ENCODE measurements at regions not wholly inside any gene's neighbourhood (a gene's known extent, or its start where the extent isn't known, plus 50 kb on each side); places are given as distances from the start of the nearest gene placed in this dataset.

DNA sequence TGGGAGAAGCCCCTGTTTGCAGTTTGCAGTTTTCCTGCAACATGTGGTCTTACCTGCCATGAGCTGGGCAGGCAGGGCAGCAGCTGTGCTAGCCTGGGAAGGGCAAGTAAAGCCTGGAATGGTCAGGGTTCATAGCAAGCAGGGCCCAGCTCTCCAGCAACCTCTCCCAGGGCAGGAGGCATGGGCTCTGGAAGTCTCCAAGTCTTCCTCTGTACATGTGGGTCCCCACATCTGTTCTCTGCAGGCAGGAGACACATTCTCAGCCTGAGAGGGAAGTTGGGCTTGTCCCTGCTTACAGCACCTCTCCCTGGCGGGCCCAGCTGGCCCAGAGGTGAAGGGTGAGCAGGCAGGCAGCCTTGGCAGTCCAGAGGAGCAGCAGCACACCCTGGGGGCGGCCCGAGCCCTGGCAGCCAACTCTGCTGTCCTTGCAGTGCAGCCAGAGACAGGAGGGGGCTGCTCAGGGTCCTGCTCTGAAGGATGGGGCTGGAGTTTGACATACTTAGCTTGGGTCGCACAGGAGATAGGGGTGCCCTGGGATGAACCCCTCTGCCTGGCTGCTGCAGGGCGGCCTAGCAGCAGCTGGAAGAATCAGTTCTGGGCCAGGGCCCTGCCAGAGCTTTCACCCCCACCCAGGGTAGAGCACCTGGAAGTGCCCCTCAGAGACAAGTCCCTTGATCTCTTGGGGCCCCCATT lies 176.0 kb downstream of the MRPL14 start:
- no peak for DNase-seq (ENCODE audit: low spot score)
- Mint-ChIP-seq H3K27ac (ENCODE audit: unreplicated experiment) (no peak overlapping the region), H3K4me3 (ENCODE audit: unreplicated experiment) (no peak overlapping the region)

GRCh38 chr6:43950731-43951062 lies 176.6 kb downstream of the MRPL14 start:
- no peak overlapping the region for H3K27ac Mint-ChIP-seq (ENCODE audit: unreplicated experiment)
- peaks cover 2% of the 10 kb centered on the region for H3K27me3 Mint-ChIP-seq (ENCODE audit: low read depth)
- H3K4me1 Mint-ChIP-seq (ENCODE audit: low read depth), result peaks cover 17% of the 10 kb centered on the region
- DNase-seq (ENCODE audit: low spot score), result no peak
- peaks cover 6% of the 10 kb centered on the region for H3K9me3 Mint-ChIP-seq (ENCODE audit: low read depth)
- no peak overlapping the region for H3K4me3 Mint-ChIP-seq (ENCODE audit: unreplicated experiment)
- no peak for TF ChIP-seq CTCF (IDR thresholded peaks at IDR 0.05)
- H3K36me3 Mint-ChIP-seq (ENCODE audit: low read depth), result peaks cover 1% of the 10 kb centered on the region

More for the DNA sequence above, 176.0 kb downstream of the MRPL14 start:
- peak; percentile 73 for TF ChIP-seq CTCF (IDR thresholded peaks at IDR 0.05)
- peaks cover 2% of the 10 kb centered on the region for H3K36me3 Mint-ChIP-seq (ENCODE audit: low read depth)
- peaks cover 7% of the 10 kb centered on the region for H3K9me3 Mint-ChIP-seq (ENCODE audit: low read depth)
- H3K27me3 Mint-ChIP-seq (ENCODE audit: low read depth), result peaks cover 2% of the 10 kb centered on the region
- peaks cover 17% of the 10 kb centered on the region for H3K4me1 Mint-ChIP-seq (ENCODE audit: low read depth)

DNA sequence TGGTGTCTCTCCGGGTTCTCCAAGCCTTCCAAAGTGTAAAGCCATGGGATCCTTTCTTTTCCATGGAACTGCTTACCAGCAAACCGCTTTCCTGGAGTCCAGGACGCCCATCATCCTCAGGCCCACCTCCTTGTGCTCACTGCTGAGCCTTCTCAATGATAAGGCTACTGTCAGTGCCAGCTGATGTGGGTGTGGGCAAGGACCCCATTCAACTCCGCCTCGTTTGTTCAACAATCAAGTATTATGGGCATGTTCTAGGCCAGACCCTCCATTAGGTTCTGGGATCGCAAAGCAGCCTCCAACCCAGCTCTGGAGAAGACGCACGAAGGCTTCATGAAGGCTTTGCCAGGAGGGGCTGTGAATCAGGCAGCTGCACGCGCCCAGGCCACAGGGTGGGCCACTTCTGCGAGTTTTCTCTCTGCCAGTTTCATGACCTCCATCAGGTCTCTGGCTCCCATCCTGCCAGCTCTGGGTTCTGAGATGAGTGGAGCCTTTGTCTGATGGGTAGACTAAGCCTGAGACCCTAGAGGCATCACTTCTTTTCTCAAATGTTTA lies 177.1 kb downstream of the MRPL14 start:
- Mint-ChIP-seq H3K4me1 (ENCODE audit: low read depth) (peaks cover 17% of the 10 kb centered on the region), H3K27ac (ENCODE audit: unreplicated experiment) (no peak overlapping the region), H3K9me3 (ENCODE audit: low read depth) (peaks cover 9% of the 10 kb centered on the region), H3K36me3 (ENCODE audit: low read depth) (peaks cover 1% of the 10 kb centered on the region), H3K27me3 (ENCODE audit: low read depth) (peaks cover 2% of the 10 kb centered on the region), H3K4me3 (ENCODE audit: unreplicated experiment) (no peak overlapping the region)
- no peak for DNase-seq (ENCODE audit: low spot score)
- TF ChIP-seq CTCF (IDR thresholded peaks at IDR 0.05), result no peak

DNA sequence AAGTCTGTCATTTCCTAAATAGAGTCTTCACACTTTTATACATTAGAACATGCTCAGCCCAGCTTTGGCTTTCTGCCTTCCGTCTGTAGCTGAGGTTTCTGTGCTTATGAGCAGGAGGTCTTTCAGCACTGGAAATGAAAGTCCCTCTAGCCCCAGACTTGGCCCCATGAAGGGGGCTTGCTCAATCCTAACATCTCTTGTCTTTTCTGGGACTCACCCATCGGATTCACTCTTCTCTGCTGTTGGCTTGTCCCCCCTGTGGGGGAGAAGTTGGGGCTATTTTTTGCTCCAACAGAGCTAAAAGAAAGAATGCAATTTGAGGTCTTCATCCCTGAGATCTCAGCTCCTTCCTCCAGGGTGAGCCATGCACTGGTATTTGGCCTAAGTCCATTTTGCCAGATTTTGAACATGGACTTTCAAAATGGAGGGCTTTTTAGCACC lies 177.7 kb downstream of the MRPL14 start:
- Mint-ChIP-seq H3K4me3 (ENCODE audit: unreplicated experiment) (no peak overlapping the region), H3K27me3 (ENCODE audit: low read depth) (peaks cover 2% of the 10 kb centered on the region), H3K36me3 (ENCODE audit: low read depth) (peaks cover 1% of the 10 kb centered on the region)

More for the DNA sequence above, 177.7 kb downstream of the MRPL14 start:
- no peak for TF ChIP-seq CTCF (IDR thresholded peaks at IDR 0.05)
- H3K27ac Mint-ChIP-seq (ENCODE audit: unreplicated experiment), result no peak overlapping the region
- peaks cover 12% of the 10 kb centered on the region for H3K9me3 Mint-ChIP-seq (ENCODE audit: low read depth)
- peaks cover 21% of the 10 kb centered on the region for H3K4me1 Mint-ChIP-seq (ENCODE audit: low read depth)
- no peak for DNase-seq (ENCODE audit: low spot score)

Measured in chondrocyte (in vitro differentiated cells).